GM20000 (cell line): ENCODE measurements at regions not wholly inside any gene's neighbourhood (a gene's known extent, or its start where the extent isn't known, plus 50 kb on each side); places are given as distances from the start of the nearest gene placed in this dataset.

Experiments
- DNase-seq: peaks from one replicate; pipeline ENCODE4 v3.0.0; 2012; ENCODE audit warnings: low spot score
- CTCF ChIP-seq: IDR thresholded peaks from 2 replicates; pipeline ENCODE4 v1.5.1; 2012; ENCODE audit warnings: mild to moderate bottlenecking, control low read depth; ENCODE audit errors: extremely low read depth, missing control alignments

GRCh38 chr5:82599692-82600091 is 321.5 kb upstream of the RPS23 start:
- DNase-seq: no peak
- no peak for TF ChIP-seq CTCF

- DNase-seq: no peak
- TF ChIP-seq CTCF: no peak
Measured at GRCh38 chr5:82599030-82599429, 320.9 kb upstream of the RPS23 start.

- peak; percentile 6 for DNase-seq
Measured at GRCh38 chr5:82597437-82597836, 319.3 kb upstream of the RPS23 start.

GRCh38 chr5:82596451-82596850 is 318.3 kb upstream of the RPS23 start:
- TF ChIP-seq CTCF: no peak

More at GRCh38 chr5:82597437-82597836, 319.3 kb upstream of the RPS23 start:
- peak; percentile 6 for TF ChIP-seq CTCF

GRCh38 chr5:82595113-82595512 is 317.0 kb upstream of the RPS23 start:
- no peak for DNase-seq
- no peak for TF ChIP-seq CTCF

More at GRCh38 chr5:82596451-82596850, 318.3 kb upstream of the RPS23 start:
- no peak for DNase-seq

GRCh38 chr5:82594097-82594496 is 315.9 kb upstream of the RPS23 start:
- no peak for DNase-seq
- TF ChIP-seq CTCF: no peak

- no peak for DNase-seq
- no peak for TF ChIP-seq CTCF
Measured at GRCh38 chr5:82593481-82593880, 315.3 kb upstream of the RPS23 start.
